ENCODE measurements at regions not wholly inside any gene's neighbourhood (a gene's known extent, or its start where the extent isn't known, plus 50 kb on each side); places are given as distances from the start of the nearest gene placed in this dataset.

- Histone ChIP-seq H3K27me3 (ENCODE audit: low read depth) (no peaks in the 10 kb centered on the region), H3K4me3 (no peak overlapping the region), H3K9me3 (replicated peaks) (peaks cover 8% of the 10 kb centered on the region), H3K36me3 (no peaks in the 10 kb centered on the region), H3K27ac (replicated peaks) (no peak overlapping the region), H3K4me1 (no peaks in the 10 kb centered on the region)
- intact Hi-C loops (cut with micrococcal nuclease) = no loop called here
- DNase-seq = no peak
- TF ChIP-seq CTCF (IDR thresholded peaks at IDR 0.05; ENCODE audit: borderline replicate concordance) = no peak
Measured at GRCh38 chr5:117475919-117476318, 901.3 kb upstream of the SEMA6A start.

- no peak overlapping the region for H3K27ac ChIP-seq (replicated peaks)
- H3K4me3 ChIP-seq = no peak overlapping the region
- DNase-seq = no peak
- H3K36me3 ChIP-seq = no peaks in the 10 kb centered on the region
- TF ChIP-seq CTCF (IDR thresholded peaks at IDR 0.05; ENCODE audit: borderline replicate concordance) = no peak
- intact Hi-C loops (cut with micrococcal nuclease) = no loop called here
- H3K27me3 ChIP-seq (ENCODE audit: low read depth) = no peaks in the 10 kb centered on the region
- H3K4me1 ChIP-seq = no peaks in the 10 kb centered on the region
- H3K9me3 ChIP-seq (replicated peaks) = no peaks in the 10 kb centered on the region
Measured at GRCh38 chr5:117473165-117473564, 898.5 kb upstream of the SEMA6A start.

- H3K4me1 ChIP-seq = peaks cover 6% of the 10 kb centered on the region
- no peaks in the 10 kb centered on the region for H3K9me3 ChIP-seq (replicated peaks)
- TF ChIP-seq CTCF (IDR thresholded peaks at IDR 0.05; ENCODE audit: borderline replicate concordance) = no peak
- H3K27me3 ChIP-seq (ENCODE audit: low read depth) = no peaks in the 10 kb centered on the region
- no peak overlapping the region for H3K4me3 ChIP-seq
- no peak overlapping the region for H3K27ac ChIP-seq (replicated peaks)
- intact Hi-C loops (cut with micrococcal nuclease) = no loop called here
- no peak for DNase-seq
- no peaks in the 10 kb centered on the region for H3K36me3 ChIP-seq
Measured at GRCh38 chr5:117463881-117464570, 889.4 kb upstream of the SEMA6A start.

- H3K4me3 ChIP-seq = no peak overlapping the region
- H3K9me3 ChIP-seq (replicated peaks) = no peaks in the 10 kb centered on the region
- peaks cover 6% of the 10 kb centered on the region for H3K4me1 ChIP-seq
- H3K27me3 ChIP-seq (ENCODE audit: low read depth) = no peaks in the 10 kb centered on the region
- no peak for DNase-seq
- no peaks in the 10 kb centered on the region for H3K36me3 ChIP-seq
- no peak overlapping the region for H3K27ac ChIP-seq (replicated peaks)
- no peak for TF ChIP-seq CTCF (IDR thresholded peaks at IDR 0.05; ENCODE audit: borderline replicate concordance)
- intact Hi-C loops (cut with micrococcal nuclease) = no loop called here
Measured at GRCh38 chr5:117461966-117462365, 887.3 kb upstream of the SEMA6A start.

- no peaks in the 10 kb centered on the region for H3K27me3 ChIP-seq (ENCODE audit: low read depth)
- H3K9me3 ChIP-seq (replicated peaks) = no peaks in the 10 kb centered on the region
- intact Hi-C loops (cut with micrococcal nuclease) = no loop called here
- H3K27ac ChIP-seq (replicated peaks) = no peak overlapping the region
- DNase-seq = no peak
- H3K4me3 ChIP-seq = no peak overlapping the region
- no peak for TF ChIP-seq CTCF (IDR thresholded peaks at IDR 0.05; ENCODE audit: borderline replicate concordance)
- H3K4me1 ChIP-seq = peaks cover 6% of the 10 kb centered on the region
- no peaks in the 10 kb centered on the region for H3K36me3 ChIP-seq
Measured at GRCh38 chr5:117461403-117461802, 886.8 kb upstream of the SEMA6A start.

Measured in left ventricle myocardium inferior (tissue), 1 donor.